Activated naive CD8-positive, alpha-beta T cell treated with anti-CD3 and anti-CD28 coated beads for 36 hours (primary cell): ENCODE measurements at regions not wholly inside any gene's neighbourhood (a gene's known extent, or its start where the extent isn't known, plus 50 kb on each side); places are given as distances from the start of the nearest gene placed in this dataset.
"Not testable (repeated sequence)": the region's sequence is repeated elsewhere in the genome, so short reads cannot be mapped to it uniquely, and the experiment has no call there.

Experiments
- DNase-seq: peaks from one replicate; pipeline ENCODE4 v3.0.0; 2021
- H3K27ac Mint-ChIP-seq: one replicate; pipeline ENCODE4 v1.8.0; 2022; ENCODE audit warnings: mild to moderate bottlenecking, moderate library complexity, mixed read lengths
- H3K27me3 Mint-ChIP-seq: one replicate; pipeline ENCODE4 v1.8.0; 2022; ENCODE audit warnings: mild to moderate bottlenecking, mixed read lengths
- H3K36me3 Mint-ChIP-seq: one replicate; pipeline ENCODE4 v1.8.0; 2021; ENCODE audit warnings: mild to moderate bottlenecking, mixed read lengths
- H3K4me1 Mint-ChIP-seq: one replicate; pipeline ENCODE4 v1.8.0; 2021; ENCODE audit warnings: mixed read lengths
- H3K4me3 Mint-ChIP-seq: one replicate; pipeline ENCODE4 v1.8.0; 2022; ENCODE audit warnings: mild to moderate bottlenecking, moderate library complexity, mixed read lengths
- H3K9me3 Mint-ChIP-seq: one replicate; pipeline ENCODE4 v1.8.0; 2022; ENCODE audit warnings: mixed read lengths

GRCh38 chr11:33949252-33949913, 57.5 kb upstream of the LMO2 start:
- no peaks in the 10 kb centered on the region for H3K9me3 Mint-ChIP-seq

GRCh38 chr11:33948494-33948893, 56.6 kb upstream of the LMO2 start:
- Mint-ChIP-seq H3K9me3 (no peaks in the 10 kb centered on the region), H3K4me1 (no peaks in the 10 kb centered on the region), H3K36me3 (no peaks in the 10 kb centered on the region), H3K4me3 (no peak overlapping the region), H3K27ac (no peak overlapping the region), H3K27me3 (no peaks in the 10 kb centered on the region)
- DNase-seq = no peak

More at GRCh38 chr11:33949252-33949913, 57.5 kb upstream of the LMO2 start:
- Mint-ChIP-seq H3K4me1 (no peaks in the 10 kb centered on the region), H3K27me3 (no peaks in the 10 kb centered on the region), H3K27ac (no peak overlapping the region), H3K4me3 (no peak overlapping the region), H3K36me3 (no peaks in the 10 kb centered on the region)
- DNase-seq = no peak

GRCh38 chr11:33947918-33948317, 56.0 kb upstream of the LMO2 start:
- not testable (repeated sequence) for DNase-seq, H3K4me1 Mint-ChIP-seq, H3K27ac Mint-ChIP-seq, H3K36me3 Mint-ChIP-seq, H3K9me3 Mint-ChIP-seq, H3K27me3 Mint-ChIP-seq, H3K4me3 Mint-ChIP-seq

- Mint-ChIP-seq H3K4me3 (no peak overlapping the region), H3K27me3 (no peaks in the 10 kb centered on the region), H3K4me1 (no peaks in the 10 kb centered on the region), H3K36me3 (no peaks in the 10 kb centered on the region), H3K27ac (no peak overlapping the region), H3K9me3 (no peaks in the 10 kb centered on the region)
- DNase-seq = no peak
Measured at GRCh38 chr11:33946930-33947329, 55.1 kb upstream of the LMO2 start.

GRCh38 chr11:33945481-33946268, 53.8 kb upstream of the LMO2 start:
- no peak overlapping the region for H3K27ac Mint-ChIP-seq
- H3K27me3 Mint-ChIP-seq = no peaks in the 10 kb centered on the region
- H3K9me3 Mint-ChIP-seq = no peaks in the 10 kb centered on the region
- no peak for DNase-seq
- H3K4me3 Mint-ChIP-seq = no peak overlapping the region
- no peaks in the 10 kb centered on the region for H3K4me1 Mint-ChIP-seq
- no peaks in the 10 kb centered on the region for H3K36me3 Mint-ChIP-seq

GRCh38 chr11:33944693-33945424, 53.0 kb upstream of the LMO2 start:
- no peak for DNase-seq
- Mint-ChIP-seq H3K4me1 (no peaks in the 10 kb centered on the region), H3K36me3 (no peaks in the 10 kb centered on the region), H3K27me3 (no peaks in the 10 kb centered on the region), H3K9me3 (no peaks in the 10 kb centered on the region), H3K27ac (no peak overlapping the region), H3K4me3 (no peak overlapping the region)

- Mint-ChIP-seq H3K9me3 (no peaks in the 10 kb centered on the region), H3K4me3 (no peak overlapping the region), H3K27me3 (no peaks in the 10 kb centered on the region), H3K27ac (no peak overlapping the region), H3K36me3 (no peaks in the 10 kb centered on the region), H3K4me1 (no peaks in the 10 kb centered on the region)
- no peak for DNase-seq
Measured at GRCh38 chr11:33944345-33944692, 52.4 kb upstream of the LMO2 start.

GRCh38 chr11:33942954-33943353, 51.1 kb upstream of the LMO2 start:
- no peaks in the 10 kb centered on the region for H3K9me3 Mint-ChIP-seq
- H3K27me3 Mint-ChIP-seq = peaks cover 2% of the 10 kb centered on the region
- H3K27ac Mint-ChIP-seq = no peak overlapping the region
- no peaks in the 10 kb centered on the region for H3K36me3 Mint-ChIP-seq
- no peak overlapping the region for H3K4me3 Mint-ChIP-seq
- DNase-seq = no peak
- H3K4me1 Mint-ChIP-seq = no peaks in the 10 kb centered on the region

- Mint-ChIP-seq H3K36me3 (no peaks in the 10 kb centered on the region), H3K27ac (no peak overlapping the region), H3K4me1 (no peaks in the 10 kb centered on the region), H3K27me3 (peaks cover 7% of the 10 kb centered on the region), H3K9me3 (no peaks in the 10 kb centered on the region), H3K4me3 (no peak overlapping the region)
- DNase-seq = no peak
Measured at GRCh38 chr11:33941637-33942160, 49.8 kb upstream of the LMO2 start.
